SK-N-MC (cell line): ENCODE measurements at regions not wholly inside any gene's neighbourhood (a gene's known extent, or its start where the extent isn't known, plus 50 kb on each side); places are given as distances from the start of the nearest gene placed in this dataset.

ENCODE experiments used
- EZH2 ChIP-seq: fragments of 200-600 bp; sonication (generic); IDR thresholded peaks from one replicate; pipeline ENCODE4 v1.6.1; 2017; ENCODE audit warnings: antibody characterized with exemption
- POLR2AphosphoS5 ChIP-seq: IDR thresholded peaks from 2 replicates; pipeline ENCODE4 v1.6.1; 2012; ENCODE audit warnings: mild to moderate bottlenecking, low read depth, low read length, borderline replicate concordance

GRCh38 chr10:10096296-10096695 is 921.4 kb upstream of the CELF2 start:
- TF ChIP-seq POLR2AphosphoS5 (no peak), EZH2 (no peak)
